C4-2B (cell line): ENCODE measurements at regions not wholly inside any gene's neighbourhood (a gene's known extent, or its start where the extent isn't known, plus 50 kb on each side); places are given as distances from the start of the nearest gene placed in this dataset.
"Not testable (repeated sequence)": the region's sequence is repeated elsewhere in the genome, so short reads cannot be mapped to it uniquely, and the experiment has no call there.

ENCODE experiments used
- H3K27ac ChIP-seq: fragments of 450-650 bp; 2 replicates; pipeline ENCODE4 v1.5.1; 2017
- CTCF ChIP-seq: fragments of 450-650 bp; conservative IDR thresholded peaks from 2 replicates; pipeline ENCODE4 v1.5.1; 2017; ENCODE audit warnings: mild to moderate bottlenecking
- ZFX ChIP-seq: fragments of 450-650 bp; IDR thresholded peaks from 2 replicates; pipeline ENCODE4 v1.6.1; 2017

- TF ChIP-seq CTCF = no peak
- TF ChIP-seq ZFX = no peak
- no peak overlapping the region for H3K27ac ChIP-seq
Measured at GRCh38 chr4:169851750-169852149, 94.0 kb upstream of the HPF1 start.

- no peak for TF ChIP-seq ZFX
- no peak for TF ChIP-seq CTCF
Measured at GRCh38 chr4:169849456-169849855, 91.7 kb upstream of the HPF1 start.

GRCh38 chr4:169848018-169848417, 90.3 kb upstream of the HPF1 start:
- no peak for TF ChIP-seq CTCF
- TF ChIP-seq ZFX = no peak
- no peak overlapping the region for H3K27ac ChIP-seq

More at GRCh38 chr4:169849456-169849855, 91.7 kb upstream of the HPF1 start:
- H3K27ac ChIP-seq = no peak overlapping the region

- TF ChIP-seq ZFX = no peak
- no peak for TF ChIP-seq CTCF
- no peak overlapping the region for H3K27ac ChIP-seq
Measured at GRCh38 chr4:169847171-169847570, 89.4 kb upstream of the HPF1 start.

GRCh38 chr4:169846396-169846795, 88.7 kb upstream of the HPF1 start:
- no peak overlapping the region for H3K27ac ChIP-seq
- TF ChIP-seq CTCF = no peak
- TF ChIP-seq ZFX = no peak

GRCh38 chr4:169841776-169842175, 84.0 kb upstream of the HPF1 start:
- H3K27ac ChIP-seq = no peak overlapping the region
- no peak for TF ChIP-seq ZFX
- no peak for TF ChIP-seq CTCF

- TF ChIP-seq CTCF (no peak), ZFX (no peak)
- H3K27ac ChIP-seq = no peak overlapping the region
Measured at GRCh38 chr4:169840554-169840953, 82.8 kb upstream of the HPF1 start.

- H3K27ac ChIP-seq = not testable (repeated sequence)
Measured at GRCh38 chr4:169828329-169828728, 70.6 kb upstream of the HPF1 start.
